ENCODE measurements at regions not wholly inside any gene's neighbourhood (a gene's known extent, or its start where the extent isn't known, plus 50 kb on each side); places are given as distances from the start of the nearest gene placed in this dataset.
A peak's percentile ranks its signal among the peaks of the same experiment; 100 is the strongest.

DNA sequence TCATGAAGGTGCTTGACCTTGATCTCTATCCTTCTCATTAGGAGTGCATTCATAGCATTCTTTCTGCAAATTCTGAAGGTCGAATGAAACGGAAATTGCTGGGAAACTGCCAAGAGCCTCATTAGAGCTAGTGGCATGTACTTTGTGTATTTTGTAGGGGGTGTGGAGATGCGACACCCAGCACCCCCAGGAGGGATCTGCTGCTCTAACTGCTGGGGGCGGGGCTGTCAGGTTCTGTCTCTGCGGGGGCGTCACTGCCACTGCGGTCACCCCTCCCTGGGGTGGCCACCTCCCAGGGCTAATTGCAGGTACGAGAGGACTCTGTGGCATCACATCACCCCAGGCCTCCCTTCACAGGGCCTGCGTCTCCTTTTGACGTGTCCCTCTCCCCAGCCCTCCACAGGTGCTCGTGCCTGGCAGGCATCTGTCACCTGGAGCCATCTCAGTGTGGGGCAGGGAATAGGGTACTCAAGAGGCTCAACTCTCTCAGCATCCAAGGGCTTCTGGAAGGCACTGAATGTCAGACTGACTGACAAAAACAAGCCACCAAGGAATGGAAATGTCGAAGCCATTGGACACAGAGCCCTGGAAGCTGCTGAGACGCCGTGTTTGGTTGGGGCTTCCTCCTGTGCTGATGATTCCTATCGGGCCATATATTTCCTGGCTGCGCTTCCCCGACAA, 151.1 kb downstream of the ACTR3B start (continued):
- TF ChIP-seq, protein P1, sequence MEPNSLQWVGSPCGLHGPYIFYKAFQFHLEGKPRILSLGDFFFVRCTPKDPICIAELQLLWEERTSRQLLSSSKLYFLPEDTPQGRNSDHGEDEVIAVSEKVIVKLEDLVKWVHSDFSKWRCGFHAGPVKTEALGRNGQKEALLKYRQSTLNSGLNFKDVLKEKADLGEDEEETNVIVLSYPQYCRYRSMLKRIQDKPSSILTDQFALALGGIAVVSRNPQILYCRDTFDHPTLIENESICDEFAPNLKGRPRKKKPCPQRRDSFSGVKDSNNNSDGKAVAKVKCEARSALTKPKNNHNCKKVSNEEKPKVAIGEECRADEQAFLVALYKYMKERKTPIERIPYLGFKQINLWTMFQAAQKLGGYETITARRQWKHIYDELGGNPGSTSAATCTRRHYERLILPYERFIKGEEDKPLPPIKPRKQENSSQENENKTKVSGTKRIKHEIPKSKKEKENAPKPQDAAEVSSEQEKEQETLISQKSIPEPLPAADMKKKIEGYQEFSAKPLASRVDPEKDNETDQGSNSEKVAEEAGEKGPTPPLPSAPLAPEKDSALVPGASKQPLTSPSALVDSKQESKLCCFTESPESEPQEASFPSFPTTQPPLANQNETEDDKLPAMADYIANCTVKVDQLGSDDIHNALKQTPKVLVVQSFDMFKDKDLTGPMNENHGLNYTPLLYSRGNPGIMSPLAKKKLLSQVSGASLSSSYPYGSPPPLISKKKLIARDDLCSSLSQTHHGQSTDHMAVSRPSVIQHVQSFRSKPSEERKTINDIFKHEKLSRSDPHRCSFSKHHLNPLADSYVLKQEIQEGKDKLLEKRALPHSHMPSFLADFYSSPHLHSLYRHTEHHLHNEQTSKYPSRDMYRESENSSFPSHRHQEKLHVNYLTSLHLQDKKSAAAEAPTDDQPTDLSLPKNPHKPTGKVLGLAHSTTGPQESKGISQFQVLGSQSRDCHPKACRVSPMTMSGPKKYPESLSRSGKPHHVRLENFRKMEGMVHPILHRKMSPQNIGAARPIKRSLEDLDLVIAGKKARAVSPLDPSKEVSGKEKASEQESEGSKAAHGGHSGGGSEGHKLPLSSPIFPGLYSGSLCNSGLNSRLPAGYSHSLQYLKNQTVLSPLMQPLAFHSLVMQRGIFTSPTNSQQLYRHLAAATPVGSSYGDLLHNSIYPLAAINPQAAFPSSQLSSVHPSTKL (CRISPR knock-in tag; IDR thresholded peaks at IDR 0.05): peak; percentile 67
- TF ChIP-seq ZNF274 (CRISPR knock-in tag; IDR thresholded peaks at IDR 0.05) (0 out of 2 replicates have a peak, but pooled peaks have one; percentile 53), ZNF292 (CRISPR knock-in tag; IDR thresholded peaks at IDR 0.05; ENCODE audit: borderline replicate concordance, low read depth) (peak; percentile 52; the same call in 1 of the 2 replicates), PATZ1 (CRISPR knock-in tag; IDR thresholded peaks at IDR 0.05) (peak; percentile 99), MATR3 (CRISPR knock-in tag; IDR thresholded peaks at IDR 0.05) (no peak), ZNF879 (CRISPR knock-in tag; IDR thresholded peaks at IDR 0.05) (0 out of 2 replicates have a peak, but pooled peaks have one; percentile 40), ZNF609 (CRISPR knock-in tag; IDR thresholded peaks at IDR 0.05; ENCODE audit: borderline replicate concordance) (0 out of 2 replicates have a peak, but pooled peaks have one; percentile 45), NFIC (IDR thresholded peaks at IDR 0.05; ENCODE audit: low read length) (0 out of 2 replicates have a peak, but pooled peaks have one; percentile 37), ZNF331 (CRISPR knock-in tag; IDR thresholded peaks at IDR 0.05) (peak; percentile 28; the same call in 1 of the 2 replicates), JDP2 (CRISPR knock-in tag; IDR thresholded peaks at IDR 0.05; ENCODE audit: borderline replicate concordance) (no peak), HDAC1 (CRISPR knock-in tag; IDR thresholded peaks at IDR 0.05) (0 out of 2 replicates have a peak, but pooled peaks have one; percentile 31), FOXA3 (CRISPR knock-in tag; IDR thresholded peaks at IDR 0.05) (peak; percentile 16; the same call in 1 of the 2 replicates), BCL6 (CRISPR knock-in tag; IDR thresholded peaks at IDR 0.05) (peak; percentile 22; the same call in 1 of the 2 replicates)
- TF ChIP-seq, protein P2, sequence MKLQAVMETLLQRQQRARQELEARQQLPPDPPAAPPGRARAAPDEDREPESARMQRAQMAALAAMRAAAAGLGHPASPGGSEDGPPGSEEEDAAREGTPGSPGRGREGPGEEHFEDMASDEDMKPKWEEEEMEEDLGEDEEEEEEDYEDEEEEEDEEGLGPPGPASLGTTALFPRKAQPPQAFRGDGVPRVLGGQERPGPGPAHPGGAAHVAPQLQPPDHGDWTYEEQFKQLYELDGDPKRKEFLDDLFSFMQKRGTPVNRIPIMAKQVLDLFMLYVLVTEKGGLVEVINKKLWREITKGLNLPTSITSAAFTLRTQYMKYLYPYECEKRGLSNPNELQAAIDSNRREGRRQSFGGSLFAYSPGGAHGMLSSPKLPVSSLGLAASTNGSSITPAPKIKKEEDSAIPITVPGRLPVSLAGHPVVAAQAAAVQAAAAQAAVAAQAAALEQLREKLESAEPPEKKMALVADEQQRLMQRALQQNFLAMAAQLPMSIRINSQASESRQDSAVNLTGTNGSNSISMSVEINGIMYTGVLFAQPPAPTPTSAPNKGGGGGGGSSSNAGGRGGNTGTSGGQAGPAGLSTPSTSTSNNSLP (IDR thresholded peaks at IDR 0.05; ENCODE audit: low read depth, low read length): peak; percentile 61
